Bone marrow (tissue), 2 donors: ENCODE measurements at regions not wholly inside any gene's neighbourhood (a gene's known extent, or its start where the extent isn't known, plus 50 kb on each side); places are given as distances from the start of the nearest gene placed in this dataset.
"Not testable (repeated sequence)": the region's sequence is repeated elsewhere in the genome, so short reads cannot be mapped to it uniquely, and the experiment has no call there.

ENCODE experiments used
- DNase-seq, 2 donors: peaks; one replicate each; lab custom pipeline; 2025; lab: John Stamatoyannopoulos, UW

DNA sequence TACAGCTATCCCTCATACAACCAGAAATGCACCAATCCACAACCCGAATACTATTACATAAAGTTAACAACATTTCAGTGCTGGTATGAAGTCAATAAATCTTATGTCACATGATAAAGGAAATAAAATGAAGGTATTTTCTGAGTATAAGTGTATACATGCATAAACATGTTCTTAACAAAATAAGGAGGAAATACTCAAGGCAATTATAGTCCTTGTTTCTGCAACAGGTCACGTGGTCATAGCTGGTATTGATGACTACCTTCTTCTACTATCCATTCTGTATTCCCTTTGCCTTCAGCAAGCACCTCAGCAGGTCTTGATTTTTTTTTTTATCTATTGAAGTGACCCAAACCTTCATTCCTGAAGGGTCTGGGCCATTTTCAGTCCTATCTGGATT lies 675.6 kb downstream of the RPL10L start:
- no peak for DNase-seq

DNA sequence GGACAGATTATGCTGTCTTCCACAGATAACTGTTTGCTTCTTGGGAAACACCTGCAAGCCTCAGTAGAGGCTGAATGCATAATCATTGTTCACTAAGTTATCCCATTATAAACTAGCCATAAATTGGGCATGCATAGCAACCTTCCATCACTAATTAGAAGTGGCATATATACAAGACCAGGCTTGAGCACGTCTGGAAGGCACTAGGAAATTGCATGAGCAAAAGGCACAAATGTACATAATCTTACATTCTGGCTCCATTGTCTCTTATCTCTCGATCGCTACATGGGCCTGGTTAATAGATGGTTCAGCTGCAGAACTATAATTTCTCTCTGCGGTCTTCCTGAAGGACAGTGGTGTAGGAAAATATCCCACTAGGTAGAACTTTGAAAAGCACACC lies 679.2 kb downstream of the RPL10L start:
- DNase-seq, result no peak

DNA sequence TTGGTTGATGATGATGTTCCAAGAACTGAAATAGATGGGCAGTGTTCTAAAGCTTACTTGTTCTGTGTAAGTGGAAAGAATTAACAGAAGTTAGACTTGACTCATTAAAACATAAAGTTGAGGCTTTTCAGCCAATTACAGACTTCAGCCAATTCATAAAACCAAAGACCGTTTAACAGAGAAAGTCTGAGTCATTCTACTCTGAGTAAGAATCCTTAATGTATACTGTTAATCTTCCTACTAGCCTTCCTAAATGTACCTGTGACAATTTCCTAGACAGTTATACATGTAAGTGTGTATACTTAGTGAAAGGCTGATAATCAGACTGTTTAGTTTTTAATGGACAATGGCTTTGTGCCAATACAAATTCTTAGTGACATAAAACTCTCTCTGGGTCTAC lies 681.0 kb downstream of the RPL10L start:
- DNase-seq, result no peak

DNA sequence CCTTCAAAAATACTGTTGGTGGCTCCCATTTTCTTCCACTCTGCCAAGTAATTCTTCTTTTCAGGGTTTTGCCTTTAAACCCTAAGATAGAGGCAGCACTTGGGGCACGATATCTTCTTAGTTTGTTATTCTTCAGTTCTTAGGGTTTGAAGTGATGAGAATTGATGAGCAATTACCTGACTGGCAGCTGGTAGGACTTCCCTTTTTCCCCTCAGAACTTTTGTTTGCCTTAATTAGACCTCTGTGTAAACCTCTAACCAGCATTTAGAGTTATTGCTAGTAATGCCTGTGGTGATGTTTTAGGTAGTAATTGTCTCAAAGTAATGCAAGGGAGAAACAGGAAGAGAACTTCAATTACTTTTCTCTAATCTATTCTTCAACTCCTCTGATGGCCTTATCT lies 683.5 kb downstream of the RPL10L start:
- no peak for DNase-seq

DNA sequence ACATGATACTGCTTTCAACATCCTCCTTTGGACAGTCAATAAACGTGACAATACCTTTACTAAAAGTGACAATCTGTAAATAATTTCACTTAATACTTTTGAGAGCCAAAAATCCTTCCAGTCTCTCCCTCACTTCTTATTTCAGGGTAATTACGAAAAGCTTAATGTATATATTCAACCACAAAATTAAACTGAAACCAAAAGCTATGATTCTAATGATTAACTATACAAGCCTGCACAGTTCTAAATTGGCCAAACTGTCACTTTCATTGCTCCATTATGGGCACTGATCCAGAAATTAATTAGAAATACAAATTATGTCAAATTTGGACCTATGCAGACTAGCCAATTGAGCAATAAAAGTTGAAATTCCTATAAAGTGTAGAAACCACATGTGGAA lies 696.5 kb upstream of the MIS18BP1 start:
- DNase-seq, result no peak

DNA sequence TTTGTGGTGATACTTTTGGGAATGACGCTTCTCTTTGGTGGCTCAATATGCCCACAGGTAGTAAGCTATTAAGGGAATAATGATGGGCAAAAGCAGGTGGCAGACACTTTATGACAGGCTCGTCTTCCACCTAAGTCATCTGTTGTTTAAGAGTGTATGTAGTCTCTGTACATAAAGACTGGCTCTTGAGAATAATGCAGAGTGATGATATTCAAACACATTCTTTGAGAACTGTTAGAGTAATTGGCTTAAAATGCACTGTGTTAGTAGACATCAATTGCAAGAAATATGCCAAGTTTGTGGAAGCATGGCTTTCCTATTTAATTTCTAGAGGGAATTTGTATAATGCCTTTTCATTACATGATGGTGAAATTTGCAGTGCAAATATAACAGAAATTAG lies 694.8 kb upstream of the MIS18BP1 start:
- DNase-seq, result no peak

DNA sequence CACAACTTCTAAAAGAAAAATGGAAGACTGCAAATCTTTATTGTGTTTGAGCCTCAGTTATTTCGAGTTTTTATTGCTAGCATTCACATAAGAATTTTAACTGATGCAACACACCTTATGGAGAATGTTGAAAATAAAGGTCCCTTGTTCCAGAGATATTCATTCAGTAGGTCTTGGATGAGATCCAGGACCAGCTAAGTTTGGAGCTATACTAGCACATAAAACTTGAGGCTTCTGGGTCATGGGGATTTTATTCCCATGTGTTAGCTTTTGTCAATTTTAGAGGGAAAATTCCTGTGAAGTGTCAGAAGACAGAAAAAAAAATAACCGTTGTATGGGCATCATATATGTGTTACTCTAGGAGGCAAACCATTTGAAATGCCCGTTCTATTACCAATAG lies 693.2 kb upstream of the MIS18BP1 start:
- DNase-seq, result no peak

DNA sequence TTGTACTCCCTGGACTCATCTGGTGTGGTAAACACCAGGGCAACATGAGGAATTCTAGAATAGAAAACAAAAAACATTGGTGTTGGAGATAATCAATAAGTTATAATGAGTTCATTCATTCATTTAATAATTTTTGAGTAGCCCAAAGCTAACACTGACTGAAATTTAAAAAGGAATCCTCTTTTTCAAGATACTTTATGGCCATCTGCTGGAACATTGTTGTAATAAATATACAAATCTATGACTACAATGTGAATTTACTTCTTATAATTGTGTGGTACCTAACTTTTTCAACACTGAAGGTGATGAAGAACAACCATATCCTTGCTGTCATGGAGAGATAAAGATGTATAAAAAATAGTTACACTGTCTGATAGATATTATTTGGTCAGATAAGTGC lies 687.3 kb upstream of the MIS18BP1 start:
- no peak for DNase-seq

DNA sequence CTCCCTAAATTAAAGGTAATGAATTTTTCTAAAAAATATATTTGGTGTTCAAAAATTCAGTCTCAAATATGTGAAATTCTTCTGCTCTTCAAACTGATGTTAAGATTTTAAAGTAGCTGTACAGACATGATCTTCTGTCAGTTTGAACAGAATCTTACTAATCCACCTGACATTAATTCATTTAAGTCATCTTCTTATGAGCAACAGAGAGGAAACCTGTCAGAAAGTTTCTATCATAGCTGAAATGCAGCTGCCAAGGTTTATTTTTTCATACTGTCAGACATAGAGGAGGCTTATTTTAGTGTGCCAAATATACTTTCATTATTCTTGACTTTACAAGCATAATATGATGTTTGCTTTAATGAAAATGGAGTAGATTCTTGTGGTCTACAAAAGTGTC lies 686.6 kb upstream of the MIS18BP1 start:
- no peak for DNase-seq

DNA sequence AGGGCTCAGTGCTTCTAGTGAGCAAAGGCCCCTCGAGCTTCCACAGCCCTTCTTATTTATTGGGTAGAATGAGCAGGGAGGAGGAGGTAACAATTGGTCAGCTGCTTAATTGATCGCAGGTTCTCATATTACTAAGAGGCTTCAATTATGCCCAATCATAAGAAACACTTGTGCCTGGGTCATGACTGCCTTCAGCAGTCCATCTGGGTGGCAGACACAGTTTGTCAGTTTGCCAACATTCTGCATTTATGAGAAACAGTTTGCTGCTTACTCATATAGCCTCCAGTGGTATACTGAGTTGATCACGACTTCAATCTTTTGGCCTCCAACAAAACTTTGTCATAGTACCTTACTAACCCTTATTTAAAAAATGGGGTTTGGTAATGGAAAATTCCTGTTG lies 667.0 kb upstream of the MIS18BP1 start:
- not testable (repeated sequence) for DNase-seq

DNA sequence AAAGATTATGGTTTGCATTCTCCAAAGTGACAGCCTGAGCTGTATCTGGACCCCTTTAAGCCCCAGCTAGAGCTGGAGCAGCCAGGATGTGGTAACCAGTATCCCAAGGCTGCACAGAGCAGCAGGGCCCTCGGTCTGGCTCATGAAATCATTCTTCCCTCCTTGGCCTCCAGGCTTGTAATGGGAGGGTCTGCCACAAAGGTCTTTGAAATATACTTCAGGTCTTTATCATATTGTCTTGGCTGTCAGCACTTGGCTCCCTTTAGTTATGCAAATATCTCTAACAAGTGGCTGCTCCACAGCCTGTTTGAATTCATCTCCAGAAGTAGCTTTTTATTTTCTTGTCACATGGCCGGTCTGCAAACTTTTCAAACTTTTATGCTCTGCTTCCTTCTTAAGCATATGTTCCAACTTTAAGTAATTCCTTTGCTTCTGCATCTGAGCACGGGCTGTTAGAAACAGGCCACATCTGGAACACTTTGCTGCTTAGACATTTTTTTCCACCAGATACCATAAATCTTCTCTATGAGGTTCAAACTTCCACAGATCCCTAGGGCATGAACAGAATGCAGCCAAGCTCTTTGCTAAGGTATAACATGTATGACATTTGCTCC lies 663.4 kb upstream of the MIS18BP1 start:
- DNase-seq, result no peak

DNA sequence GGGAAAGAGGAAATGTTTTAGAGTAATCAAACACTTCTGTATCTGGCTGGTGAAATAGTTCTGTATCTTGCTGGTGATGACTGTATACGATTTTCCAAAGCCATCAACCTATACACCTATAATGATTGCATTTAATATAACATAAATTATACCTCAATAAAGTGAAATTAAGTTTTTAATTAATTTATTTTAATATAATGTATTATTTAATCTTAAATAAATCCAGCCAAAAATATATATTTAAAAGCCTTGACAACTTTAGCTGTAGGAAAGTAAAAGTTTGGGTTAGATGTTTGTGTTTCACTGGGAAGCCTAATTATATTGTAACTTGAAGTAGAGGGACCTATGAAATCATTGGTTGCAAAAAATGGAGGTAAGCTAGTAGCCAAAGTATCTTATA lies 654.8 kb upstream of the MIS18BP1 start:
- no peak for DNase-seq

DNA sequence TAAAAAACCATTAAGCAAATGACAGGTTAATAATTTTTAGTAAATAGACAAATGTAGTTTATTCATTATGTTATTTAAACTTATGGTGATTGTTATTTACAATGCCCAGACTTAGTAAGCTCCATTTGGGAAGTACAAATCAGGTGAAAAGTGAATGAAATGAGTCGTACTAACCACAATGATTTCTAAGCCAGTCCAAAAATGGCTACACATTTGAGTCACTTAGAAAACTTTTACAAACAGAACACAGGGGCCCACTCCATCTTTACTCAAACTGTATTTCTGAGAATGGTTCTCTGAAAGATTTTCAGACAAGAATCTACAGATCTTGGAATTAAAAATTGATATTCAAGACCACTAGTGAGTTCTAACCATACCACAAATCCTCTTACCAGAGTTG lies 653.3 kb upstream of the MIS18BP1 start:
- no peak for DNase-seq

DNA sequence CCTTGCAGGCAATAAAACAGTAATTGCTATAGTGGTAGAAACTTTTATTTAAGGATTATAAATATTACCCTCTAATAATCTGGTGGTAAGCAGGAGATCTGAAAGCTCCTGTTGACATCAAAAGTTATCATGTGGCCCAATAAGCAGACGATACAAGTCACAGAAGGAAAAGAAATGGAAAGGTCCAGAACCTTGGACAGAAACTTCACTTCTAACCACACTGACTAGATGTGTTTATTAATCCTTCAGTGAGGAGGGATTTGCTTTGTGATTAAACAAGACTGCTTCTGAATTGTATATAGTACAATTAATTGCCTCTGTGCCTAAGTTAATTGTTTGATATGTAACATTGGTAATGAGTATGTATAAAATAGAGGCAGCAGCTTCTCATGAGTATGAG lies 652.7 kb upstream of the MIS18BP1 start:
- no peak for DNase-seq

DNA sequence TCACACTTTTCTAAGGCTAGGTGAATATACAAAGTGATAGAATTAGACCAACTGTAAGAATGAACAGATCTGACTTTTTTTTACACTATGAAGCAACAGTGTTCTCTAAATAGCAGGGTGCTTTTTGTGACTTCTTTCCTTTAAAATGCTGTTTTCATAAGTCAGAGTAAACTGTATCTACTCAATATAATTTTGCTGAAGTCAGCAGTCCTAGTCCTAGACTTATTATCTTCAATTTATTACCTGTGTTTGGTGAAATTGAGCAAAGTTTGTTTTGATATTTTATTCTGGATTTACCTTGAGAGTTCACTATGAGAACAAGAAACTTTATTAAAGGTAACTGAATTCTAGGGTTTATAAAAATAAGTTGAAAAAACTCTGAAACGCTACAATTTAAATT lies 651.3 kb upstream of the MIS18BP1 start:
- DNase-seq, result no peak

DNA sequence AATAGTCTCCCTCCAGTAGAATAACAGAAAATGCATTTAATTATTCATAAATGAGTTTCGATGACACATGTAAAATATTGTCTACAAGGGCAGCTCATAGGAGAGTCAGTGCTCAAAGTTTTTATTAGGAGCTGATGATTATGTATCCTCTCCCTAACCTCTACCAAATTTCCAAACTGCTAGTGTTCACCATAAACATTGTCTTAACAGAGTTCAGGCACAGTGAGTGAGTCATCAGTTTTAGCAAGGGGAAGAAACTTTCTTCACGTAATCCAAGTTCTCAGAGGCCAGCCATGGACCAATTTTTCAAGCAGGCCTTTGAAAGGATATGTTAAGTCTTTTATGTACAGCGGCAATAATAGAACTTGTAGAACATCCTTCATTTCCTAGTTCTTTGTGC lies 649.2 kb upstream of the MIS18BP1 start:
- DNase-seq, result no peak

DNA sequence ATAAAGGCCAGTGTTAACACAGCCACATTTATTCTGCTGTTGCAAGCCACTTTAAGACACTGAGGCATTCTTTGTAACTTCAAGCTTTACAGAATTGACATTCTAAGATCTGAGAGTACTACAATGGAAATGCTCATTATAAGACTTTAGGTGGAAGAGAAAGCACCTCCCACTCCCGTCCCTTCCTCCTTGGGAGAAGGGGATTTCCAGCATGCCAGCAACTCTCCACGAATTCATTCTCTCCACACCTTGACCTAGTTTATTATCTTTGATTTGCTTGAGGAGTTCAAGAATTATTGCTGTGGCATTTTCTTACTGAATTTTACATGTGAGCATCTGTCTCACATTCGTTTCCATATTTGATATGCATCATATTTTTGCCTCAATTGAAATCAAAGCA lies 644.4 kb upstream of the MIS18BP1 start:
- no peak for DNase-seq

DNA sequence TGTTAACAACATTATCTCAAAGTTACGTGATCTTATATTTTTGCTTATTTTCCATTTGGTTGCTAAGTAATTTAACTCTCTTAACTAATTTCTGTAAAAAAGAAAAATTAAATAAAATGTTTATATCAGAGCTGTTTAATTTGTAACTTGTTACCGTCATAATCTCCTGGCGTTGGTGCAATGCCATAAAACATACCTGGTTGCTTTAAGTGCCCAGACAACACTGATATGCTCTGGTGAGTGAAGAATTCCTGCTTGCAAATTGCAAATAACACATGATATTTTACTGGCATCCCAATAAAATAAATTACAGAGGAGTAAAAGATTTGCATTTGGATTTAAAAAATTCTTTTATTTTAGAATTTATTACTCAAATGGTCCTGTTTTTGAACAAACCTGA lies 640.1 kb upstream of the MIS18BP1 start:
- no peak for DNase-seq

DNA sequence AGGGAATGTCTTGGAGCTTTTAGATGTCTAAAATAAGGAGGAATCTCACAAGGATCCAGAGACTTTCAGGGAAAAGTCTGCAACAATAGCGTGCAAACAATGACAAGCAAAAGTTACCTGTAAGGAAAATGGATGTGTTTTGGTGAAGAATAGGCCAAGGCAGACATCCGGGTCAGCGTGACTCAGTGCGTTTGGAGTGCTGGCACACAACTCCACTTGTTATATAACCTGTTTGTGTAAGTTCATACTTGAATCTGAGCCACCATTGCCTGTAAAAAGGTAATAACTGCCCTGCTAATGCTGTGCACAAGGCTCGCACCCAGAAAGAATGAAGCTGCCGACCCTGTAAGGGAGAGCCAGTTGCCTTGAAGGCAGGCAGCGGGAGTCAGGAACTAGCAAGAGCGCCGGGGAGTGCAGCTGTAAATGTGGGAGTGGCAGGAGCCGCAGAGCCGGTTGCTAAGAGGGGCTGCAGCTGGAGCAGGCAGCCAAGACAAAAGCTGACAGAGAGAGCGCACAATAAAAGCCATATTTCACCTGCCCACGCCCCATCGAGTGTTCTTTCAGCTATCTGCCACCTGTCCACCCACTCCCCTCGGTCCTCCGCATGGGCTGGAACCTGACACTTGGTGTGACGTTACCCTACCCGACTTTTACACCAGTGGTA lies 638.5 kb upstream of the MIS18BP1 start:
- no peak for DNase-seq

DNA sequence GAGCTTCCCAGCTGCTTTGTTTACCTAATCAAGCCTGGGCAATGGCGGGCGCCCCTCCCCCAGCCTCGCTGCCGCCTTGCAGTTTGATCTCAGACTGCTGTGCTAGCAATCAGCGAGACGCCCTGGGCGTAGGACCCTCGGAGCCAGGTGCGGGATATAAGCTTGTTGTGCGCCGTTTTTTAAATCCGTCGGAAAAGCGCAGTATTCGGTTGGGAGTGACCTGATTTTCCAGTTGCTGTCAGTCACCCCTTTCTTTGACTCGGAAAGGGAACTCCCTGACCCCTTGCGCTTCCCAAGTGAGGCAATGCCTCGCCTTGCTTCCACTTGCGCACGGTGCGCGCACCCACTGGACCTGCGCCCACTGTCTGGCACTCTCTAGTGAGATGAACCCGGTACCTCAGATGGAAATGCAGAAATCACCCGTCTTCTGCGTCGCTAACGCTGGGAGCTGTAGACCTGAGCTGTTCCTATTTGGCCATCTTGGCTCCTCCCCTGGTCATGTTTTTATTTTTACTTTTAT lies 635.8 kb upstream of the MIS18BP1 start:
- not testable (repeated sequence) for DNase-seq

DNA sequence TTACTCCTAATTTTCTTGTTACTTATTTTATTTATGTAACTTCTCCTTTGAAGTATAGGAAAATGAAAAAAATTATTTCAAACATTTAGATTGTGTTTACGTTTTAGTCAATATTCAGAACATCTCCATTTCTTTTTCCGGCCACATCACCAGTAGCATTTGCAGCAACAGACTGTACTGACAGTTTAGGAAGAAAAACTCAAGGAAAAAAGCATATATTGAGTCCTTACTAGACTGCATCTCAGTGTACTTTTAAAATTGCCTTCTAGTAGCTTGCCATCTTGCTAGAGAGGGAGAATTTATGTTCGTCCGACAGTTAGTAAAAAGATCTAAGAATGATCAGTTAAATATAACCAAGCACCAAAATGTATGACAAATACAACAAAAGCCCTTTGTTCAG lies 625.0 kb upstream of the MIS18BP1 start:
- no peak for DNase-seq

DNA sequence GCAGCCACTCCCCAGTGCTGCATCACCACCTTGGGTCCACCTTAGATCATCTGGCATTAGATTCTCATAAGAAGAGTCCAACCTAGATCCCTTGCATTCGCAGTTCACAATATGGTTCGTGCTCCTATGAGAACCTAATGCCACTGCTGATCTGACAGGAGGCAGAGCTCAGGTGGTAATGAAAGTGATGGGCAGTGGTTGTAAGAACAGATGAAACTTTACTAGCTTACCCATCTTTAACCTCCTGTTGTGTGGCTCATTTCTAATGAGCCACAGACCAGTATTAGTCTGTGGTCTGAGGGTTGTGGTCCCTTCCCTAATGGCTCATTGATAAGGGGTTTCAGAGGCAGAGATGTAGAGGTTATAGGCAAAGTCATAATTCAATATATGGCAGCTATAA lies 615.9 kb upstream of the MIS18BP1 start:
- no peak for DNase-seq

DNA sequence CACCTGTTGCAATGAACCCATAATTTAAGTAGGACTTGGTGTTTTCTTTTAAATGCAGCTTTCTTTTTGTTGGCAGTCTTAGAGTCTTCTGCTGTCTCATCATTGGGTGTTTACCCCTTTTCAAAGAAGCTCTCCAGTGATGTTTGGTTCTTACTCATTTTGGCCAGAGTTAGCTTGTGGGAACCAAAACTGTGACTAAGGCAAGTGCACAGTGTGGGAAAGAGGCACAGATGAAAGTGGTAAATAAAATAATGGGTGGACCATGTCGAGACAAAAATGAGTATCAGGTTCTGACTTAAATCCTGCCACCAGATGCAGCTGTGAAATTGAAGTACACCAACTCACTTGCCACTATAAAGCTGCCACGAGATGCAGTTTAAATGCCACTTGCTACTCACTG lies 615.4 kb upstream of the MIS18BP1 start:
- no peak for DNase-seq
